IMR-90 (cell line): ENCODE measurements at regions not wholly inside any gene's neighbourhood (a gene's known extent, or its start where the extent isn't known, plus 50 kb on each side); places are given as distances from the start of the nearest gene placed in this dataset.

Experiments used
- ATAC-seq: fragments of 200-7000 bp; cut with Tn5 transposase; 2 replicates; pipeline ENCODE4 v1.9.1; 2020; ENCODE audit warnings: low read depth, mild to moderate bottlenecking, moderate library complexity
- BruUV-seq: library from RNA; stranded (reverse); fragments of 400-500 nt; replicated peaks from 2 replicates; lab custom pipeline; 2021; lab: Mats Ljungman, UMichigan
- CTCF ChIA-PET: fragments of 300-600 bp; formaldehyde crosslinking; extraction: SDS; loops from one replicate; lab custom pipeline; 2021; ENCODE audit warnings: antibody characterized with exemption; lab: Yijun Ruan, JAX
- POLR2A ChIA-PET: fragments of 300-600 bp; sonication (Branson Sonifier 250); formaldehyde crosslinking; loops from one replicate; lab custom pipeline; 2022; ENCODE audit warnings: antibody characterized with exemption; ENCODE audit not compliant: unreplicated experiment; lab: Charles Lee
- DNase-seq: peaks from one replicate; pipeline ENCODE4 v3.0.0; 2013
- H2AFZ ChIP-seq: replicated peaks from 2 replicates; pipeline ENCODE3; 2013; ENCODE audit warnings: low read length, mild to moderate bottlenecking; ENCODE audit not compliant: poor library complexity
- H2AK5ac ChIP-seq: 2 replicates; pipeline ENCODE4 v1.6.1; 2013; ENCODE audit warnings: low read depth, low read length, inconsistent platforms
- H2AK9ac ChIP-seq: replicated peaks from 2 replicates; pipeline ENCODE3; 2013; ENCODE audit warnings: mild to moderate bottlenecking, low read depth, low read length, moderate library complexity; ENCODE audit not compliant: poor library complexity
- H2BK120ac ChIP-seq: 2 replicates; pipeline ENCODE4 v1.6.1; 2013; ENCODE audit warnings: low read depth, low read length, inconsistent platforms
- H2BK15ac ChIP-seq: 3 replicates; pipeline ENCODE4 v1.6.1; 2013; ENCODE audit warnings: low read depth, low read length, inconsistent platforms
- H2BK20ac ChIP-seq: 2 replicates; pipeline ENCODE4 v1.6.1; 2013; ENCODE audit warnings: low read depth, mild to moderate bottlenecking, inconsistent platforms, low read length, moderate library complexity
- H2BK5ac ChIP-seq: 2 replicates; pipeline ENCODE4 v1.6.1; 2013; ENCODE audit warnings: mild to moderate bottlenecking, low read depth, low read length, inconsistent platforms; ENCODE audit not compliant: poor library complexity, severe bottlenecking
- H3K14ac ChIP-seq: replicated peaks from 2 replicates; pipeline ENCODE4 v1.6.1; 2013; ENCODE audit warnings: low read depth, low read length, inconsistent platforms
- H3K18ac ChIP-seq: 2 replicates; pipeline ENCODE4 v1.6.1; 2013; ENCODE audit warnings: low read depth, low read length, control low read depth
- H3K23ac ChIP-seq: 2 replicates; pipeline ENCODE4 v1.6.1; 2013; ENCODE audit warnings: low read depth, low read length, inconsistent platforms
- H3K27ac ChIP-seq: 2 replicates; pipeline ENCODE4 v1.5.1; 2013; ENCODE audit warnings: mild to moderate bottlenecking, control low read depth, low read length; ENCODE audit not compliant: insufficient read depth
- H3K27me3 ChIP-seq: 2 replicates; pipeline ENCODE4 v1.6.1; 2013; ENCODE audit warnings: low read length; ENCODE audit not compliant: control insufficient read depth, insufficient read depth
- H3K36me3 ChIP-seq: 2 replicates; pipeline ENCODE4 v1.6.1; 2013; ENCODE audit warnings: low read length, mixed read lengths; ENCODE audit not compliant: control insufficient read depth, insufficient read depth
- H3K4ac ChIP-seq: 2 replicates; pipeline ENCODE4 v1.6.1; 2013; ENCODE audit warnings: low read depth, low read length, inconsistent platforms
- H3K4me1 ChIP-seq: 2 replicates; pipeline ENCODE4 v1.6.1; 2013; ENCODE audit warnings: low read length, mixed read lengths; ENCODE audit not compliant: control insufficient read depth, insufficient read depth
- H3K4me2 ChIP-seq: 2 replicates; pipeline ENCODE4 v1.6.1; 2013; ENCODE audit warnings: low read depth, mild to moderate bottlenecking, control low read depth, low read length, moderate library complexity
- H3K4me3 ChIP-seq: 2 replicates; pipeline ENCODE4 v1.5.1; 2013; ENCODE audit warnings: low read depth, mild to moderate bottlenecking, control low read depth, low read length, moderate library complexity; ENCODE audit not compliant: insufficient read depth
- H3K56ac ChIP-seq: 2 replicates; pipeline ENCODE4 v1.6.1; 2013; ENCODE audit warnings: low read length, inconsistent platforms; ENCODE audit not compliant: insufficient read depth; ENCODE audit errors: extremely low read depth
- H3K79me1 ChIP-seq, 2 experiments: 2 replicates each; pipeline ENCODE4 v1.6.1; 2013; ENCODE audit warnings: low read length in 2 of 2, inconsistent platforms in 1 of 2, low read depth in 1 of 2
- H3K9ac ChIP-seq: 2 replicates; pipeline ENCODE4 v1.6.1; 2013; ENCODE audit warnings: low read depth, low read length, control low read depth
- H3K9me1 ChIP-seq: 2 replicates; pipeline ENCODE4 v1.6.1; 2013; ENCODE audit warnings: low read length, inconsistent platforms; ENCODE audit not compliant: insufficient read depth
- H3K9me3 ChIP-seq: 2 replicates; pipeline ENCODE4 v1.6.1; 2013; ENCODE audit warnings: low read length; ENCODE audit not compliant: control insufficient read depth, insufficient read depth
- H4K20me1 ChIP-seq: 2 replicates; pipeline ENCODE4 v1.6.1; 2013; ENCODE audit warnings: low read length, inconsistent platforms; ENCODE audit not compliant: insufficient read depth
- H4K5ac ChIP-seq: 2 replicates; pipeline ENCODE4 v1.6.1; 2013; ENCODE audit warnings: mild to moderate bottlenecking, low read depth, low read length, control low read depth
- H4K8ac ChIP-seq, 2 experiments: 2 replicates each; pipeline ENCODE4 v1.6.1; 2013; ENCODE audit warnings: low read depth in 2 of 2, low read length in 2 of 2, control low read depth in 1 of 2, inconsistent platforms in 1 of 2
- H4K91ac ChIP-seq: 2 replicates; pipeline ENCODE4 v1.6.1; 2013; ENCODE audit warnings: low read depth, low read length, inconsistent platforms; ENCODE audit not compliant: insufficient read depth
- BHLHE40 ChIP-seq: fragments of 150-350 bp; IDR thresholded peaks from 2 replicates; pipeline ENCODE4 v1.6.1; 2016; ENCODE audit warnings: mild to moderate bottlenecking, low read depth, low read length
- CEBPB ChIP-seq: IDR thresholded peaks from 2 replicates; pipeline ENCODE4 v1.6.1; 2012; ENCODE audit warnings: low read depth, low read length, improper control_type of control experiment
- CHD1 ChIP-seq: IDR thresholded peaks from 2 replicates; pipeline ENCODE4 v1.6.1; 2012; ENCODE audit warnings: low read depth, low read length, improper control_type of control experiment
- FOS ChIP-seq: fragments of 150-350 bp; IDR thresholded peaks from 2 replicates; pipeline ENCODE4 v1.6.1; 2016; ENCODE audit warnings: low read depth, low read length
- MAFK ChIP-seq: IDR thresholded peaks from 2 replicates; pipeline ENCODE4 v1.6.1; 2012; ENCODE audit warnings: low read depth, low read length, improper control_type of control experiment
- MAZ ChIP-seq: IDR thresholded peaks from 2 replicates; pipeline ENCODE4 v1.6.1; 2012; ENCODE audit warnings: low read depth, mild to moderate bottlenecking, low read length, improper control_type of control experiment, moderate library complexity, borderline replicate concordance
- MXI1 ChIP-seq: IDR thresholded peaks from 2 replicates; pipeline ENCODE4 v1.6.1; 2012; ENCODE audit warnings: low read depth, mild to moderate bottlenecking, low read length, moderate library complexity, borderline replicate concordance
- NFE2L2 ChIP-seq: fragments of 150-350 bp; IDR thresholded peaks from 2 replicates; pipeline ENCODE4 v1.6.1; 2016; ENCODE audit warnings: low read depth, mild to moderate bottlenecking, low read length
- POLR2A ChIP-seq: IDR thresholded peaks from 2 replicates; pipeline ENCODE4 v1.6.1; 2012; ENCODE audit warnings: mild to moderate bottlenecking, low read depth, low read length
- RAD21 ChIP-seq: IDR thresholded peaks from 2 replicates; pipeline ENCODE4 v1.6.1; 2012; ENCODE audit warnings: low read length, improper control_type of control experiment
- RCOR1 ChIP-seq: IDR thresholded peaks from 2 replicates; pipeline ENCODE4 v1.6.1; 2012; ENCODE audit warnings: mild to moderate bottlenecking, low read length, improper control_type of control experiment; ENCODE audit not compliant: insufficient replicate concordance
- RFX5 ChIP-seq: IDR thresholded peaks from 2 replicates; pipeline ENCODE4 v1.8.0; 2012; ENCODE audit warnings: low read depth, mild to moderate bottlenecking, low read length, moderate library complexity
- SMC3 ChIP-seq: fragments of 150-350 bp; IDR thresholded peaks from 2 replicates; pipeline ENCODE4 v1.6.1; 2016; ENCODE audit warnings: low read depth, mild to moderate bottlenecking, antibody characterized with exemption, low read length, moderate library complexity
- WGBS, 2 experiments: methylation state at CpG; one replicate each; pipeline versions ENCODE4 v1.1.5 to v1.1.7; 2013; ENCODE audit warnings: missing lambda C conversion rate in 2 of 2; ENCODE audit not compliant: insufficient read length in 1 of 2; ENCODE audit errors: extremely low coverage in 2 of 2; 5-methylcytosine and 5-hydroxymethylcytosine counted together
- dilution Hi-C: fragments of 300-500 bp; cut with HindIII; formaldehyde crosslinking; loops from one replicate; pipeline ENCODE4 v1.14.3; 2018; ENCODE audit warnings: low sequenced_read_pairs; ENCODE audit not compliant: unreplicated experiment
- in situ Hi-C: fragments of 300-500 bp; cut with MboI; formaldehyde crosslinking; loops from 3 replicates; pipeline ENCODE4 v1.14.3; 2019; ENCODE audit warnings: low sequenced_read_pairs, inconsistent platforms, mixed read lengths
- intact Hi-C: fragments of 100-400 bp; cut with micrococcal nuclease; formaldehyde crosslinking; loops from 2 replicates; pipeline ENCODE4 v1.10.0; 2022
- TF ChIP-seq, protein P1 (sequence below): fragments of 150-350 bp; IDR thresholded peaks from 2 replicates; pipeline ENCODE4 v1.6.1; 2017; ENCODE audit warnings: mild to moderate bottlenecking, antibody characterized with exemption, low read length, low read depth
- TF ChIP-seq, protein P2 (sequence below): conservative IDR thresholded peaks from 2 replicates; pipeline ENCODE4 v1.5.1; 2012; ENCODE audit warnings: mild to moderate bottlenecking, low read depth, low read length, improper control_type of control experiment
- TF ChIP-seq, protein P3 (sequence below): fragments of 150-350 bp; IDR thresholded peaks from 2 replicates; pipeline ENCODE4 v1.6.1; 2016; ENCODE audit warnings: low read depth, mild to moderate bottlenecking, low read length, moderate library complexity, borderline replicate concordance

DNA sequence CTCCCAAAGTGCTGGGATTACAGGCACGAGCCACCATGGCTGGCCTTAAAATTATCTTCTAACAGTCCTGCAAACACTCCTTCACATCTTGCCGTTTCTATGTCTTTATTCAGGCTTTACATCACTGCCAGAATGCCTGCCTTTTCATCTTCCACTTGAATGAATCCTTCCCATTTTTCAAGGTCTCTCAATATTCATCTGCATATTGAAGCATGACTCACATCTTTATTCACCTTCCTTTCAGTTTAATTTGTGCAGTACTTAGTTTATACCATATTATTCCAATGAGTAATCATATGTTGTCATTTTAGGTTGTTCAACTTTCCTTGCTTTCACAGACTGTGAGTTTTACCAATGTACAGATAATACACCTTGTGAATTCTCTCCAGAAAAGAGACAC, 510.1 kb upstream of the PIK3C3 start:
- Histone ChIP-seq H2BK120ac (no peak overlapping the region), H3K4me2 (no peak overlapping the region), H2AK5ac (no peak overlapping the region), H3K27ac (no peak overlapping the region), H3K56ac (no peak overlapping the region), H3K4ac (no peak overlapping the region), H3K18ac (no peak overlapping the region), H3K14ac (no peak overlapping the region), H3K9ac (no peak overlapping the region), H2AK9ac (no peak overlapping the region), H3K36me3 (no peaks in the 10 kb centered on the region), H2BK15ac (no peak overlapping the region), H4K20me1 (no peaks in the 10 kb centered on the region), H2BK20ac (no peak overlapping the region), H4K91ac (no peak overlapping the region), H3K23ac (no peak overlapping the region), H4K5ac (no peak overlapping the region), H4K8ac (no peak overlapping the region), H2BK5ac (no peak overlapping the region), H3K9me1 (no peaks in the 10 kb centered on the region), H3K79me1 (no peaks in the 10 kb centered on the region), H3K4me3 (no peak overlapping the region), H2AFZ (no peak overlapping the region), H3K4me1 (no peaks in the 10 kb centered on the region), H3K27me3 (no peaks in the 10 kb centered on the region), H3K9me3 (no peaks in the 10 kb centered on the region)
- in situ Hi-C loops (no loop called here), intact Hi-C loops (no loop called here), dilution Hi-C loops (no loop called here)
- TF ChIP-seq NFE2L2 (no peak), MAZ (no peak), FOS (no peak), SMC3 (no peak), CHD1 (no peak), BHLHE40 (no peak), MAFK (no peak), POLR2A (no peak), RAD21 (no peak), MXI1 (no peak), RCOR1 (no peak), CEBPB (no peak), RFX5 (no peak)
- TF ChIP-seq, protein P1, sequence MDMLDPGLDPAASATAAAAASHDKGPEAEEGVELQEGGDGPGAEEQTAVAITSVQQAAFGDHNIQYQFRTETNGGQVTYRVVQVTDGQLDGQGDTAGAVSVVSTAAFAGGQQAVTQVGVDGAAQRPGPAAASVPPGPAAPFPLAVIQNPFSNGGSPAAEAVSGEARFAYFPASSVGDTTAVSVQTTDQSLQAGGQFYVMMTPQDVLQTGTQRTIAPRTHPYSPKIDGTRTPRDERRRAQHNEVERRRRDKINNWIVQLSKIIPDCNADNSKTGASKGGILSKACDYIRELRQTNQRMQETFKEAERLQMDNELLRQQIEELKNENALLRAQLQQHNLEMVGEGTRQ: no peak
- TF ChIP-seq, protein P2, sequence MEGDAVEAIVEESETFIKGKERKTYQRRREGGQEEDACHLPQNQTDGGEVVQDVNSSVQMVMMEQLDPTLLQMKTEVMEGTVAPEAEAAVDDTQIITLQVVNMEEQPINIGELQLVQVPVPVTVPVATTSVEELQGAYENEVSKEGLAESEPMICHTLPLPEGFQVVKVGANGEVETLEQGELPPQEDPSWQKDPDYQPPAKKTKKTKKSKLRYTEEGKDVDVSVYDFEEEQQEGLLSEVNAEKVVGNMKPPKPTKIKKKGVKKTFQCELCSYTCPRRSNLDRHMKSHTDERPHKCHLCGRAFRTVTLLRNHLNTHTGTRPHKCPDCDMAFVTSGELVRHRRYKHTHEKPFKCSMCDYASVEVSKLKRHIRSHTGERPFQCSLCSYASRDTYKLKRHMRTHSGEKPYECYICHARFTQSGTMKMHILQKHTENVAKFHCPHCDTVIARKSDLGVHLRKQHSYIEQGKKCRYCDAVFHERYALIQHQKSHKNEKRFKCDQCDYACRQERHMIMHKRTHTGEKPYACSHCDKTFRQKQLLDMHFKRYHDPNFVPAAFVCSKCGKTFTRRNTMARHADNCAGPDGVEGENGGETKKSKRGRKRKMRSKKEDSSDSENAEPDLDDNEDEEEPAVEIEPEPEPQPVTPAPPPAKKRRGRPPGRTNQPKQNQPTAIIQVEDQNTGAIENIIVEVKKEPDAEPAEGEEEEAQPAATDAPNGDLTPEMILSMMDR: no peak
- TF ChIP-seq, protein P3, sequence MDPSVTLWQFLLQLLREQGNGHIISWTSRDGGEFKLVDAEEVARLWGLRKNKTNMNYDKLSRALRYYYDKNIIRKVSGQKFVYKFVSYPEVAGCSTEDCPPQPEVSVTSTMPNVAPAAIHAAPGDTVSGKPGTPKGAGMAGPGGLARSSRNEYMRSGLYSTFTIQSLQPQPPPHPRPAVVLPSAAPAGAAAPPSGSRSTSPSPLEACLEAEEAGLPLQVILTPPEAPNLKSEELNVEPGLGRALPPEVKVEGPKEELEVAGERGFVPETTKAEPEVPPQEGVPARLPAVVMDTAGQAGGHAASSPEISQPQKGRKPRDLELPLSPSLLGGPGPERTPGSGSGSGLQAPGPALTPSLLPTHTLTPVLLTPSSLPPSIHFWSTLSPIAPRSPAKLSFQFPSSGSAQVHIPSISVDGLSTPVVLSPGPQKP: no peak
- DNase-seq: no peak
- no peak for ATAC-seq
- no TSS peak for BruUV-seq
- 55% methylated on average over 1 of the region's 2 CpGs; no CpG with 5 or more reads in 1 of the 2 experiments for WGBS, 2 experiments
- ChIA-PET POLR2A (no interaction called here), CTCF (no interaction called here)
